OCI-LY1 (cell line): ENCODE measurements at regions not wholly inside any gene's neighbourhood (a gene's known extent, or its start where the extent isn't known, plus 50 kb on each side); places are given as distances from the start of the nearest gene placed in this dataset.

Source experiments
- EZH2 ChIP-seq: fragments of 200-600 bp; sonication (generic), shearing (Covaris generic); IDR thresholded peaks from 2 replicates; pipeline ENCODE4 v1.8.0; 2017; ENCODE audit warnings: borderline replicate concordance, mixed run types, mild to moderate bottlenecking, antibody characterized with exemption, low read length, moderate library complexity, mixed read lengths
- TF ChIP-seq, protein P1 (sequence below): fragments of 200-600 bp; sonication (generic), shearing (Covaris generic); IDR thresholded peaks from 2 replicates; pipeline ENCODE4 v1.5.1; 2017; ENCODE audit warnings: mild to moderate bottlenecking, antibody characterized with exemption, low read length, moderate library complexity, mixed read lengths

DNA sequence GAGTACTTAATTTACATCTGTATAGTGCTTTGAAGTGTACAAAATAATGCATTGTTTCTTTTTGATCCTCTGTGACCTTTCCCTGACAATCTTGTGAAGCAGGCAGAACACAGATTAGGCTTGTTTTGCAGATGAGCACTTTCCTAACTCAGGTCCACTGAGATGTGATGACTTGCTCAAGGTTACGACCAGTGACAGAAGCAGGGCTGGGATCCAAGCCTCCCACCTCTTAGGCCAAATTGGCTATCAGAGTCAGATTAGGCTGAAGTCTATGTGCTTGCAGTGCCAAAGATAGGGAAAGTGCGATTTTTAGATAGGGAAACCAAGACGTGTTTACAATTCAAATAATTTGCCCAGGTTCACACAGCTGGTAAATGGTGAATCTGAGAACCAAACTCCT is 147.3 kb downstream of the OMA1 start:
- TF ChIP-seq, protein P1, sequence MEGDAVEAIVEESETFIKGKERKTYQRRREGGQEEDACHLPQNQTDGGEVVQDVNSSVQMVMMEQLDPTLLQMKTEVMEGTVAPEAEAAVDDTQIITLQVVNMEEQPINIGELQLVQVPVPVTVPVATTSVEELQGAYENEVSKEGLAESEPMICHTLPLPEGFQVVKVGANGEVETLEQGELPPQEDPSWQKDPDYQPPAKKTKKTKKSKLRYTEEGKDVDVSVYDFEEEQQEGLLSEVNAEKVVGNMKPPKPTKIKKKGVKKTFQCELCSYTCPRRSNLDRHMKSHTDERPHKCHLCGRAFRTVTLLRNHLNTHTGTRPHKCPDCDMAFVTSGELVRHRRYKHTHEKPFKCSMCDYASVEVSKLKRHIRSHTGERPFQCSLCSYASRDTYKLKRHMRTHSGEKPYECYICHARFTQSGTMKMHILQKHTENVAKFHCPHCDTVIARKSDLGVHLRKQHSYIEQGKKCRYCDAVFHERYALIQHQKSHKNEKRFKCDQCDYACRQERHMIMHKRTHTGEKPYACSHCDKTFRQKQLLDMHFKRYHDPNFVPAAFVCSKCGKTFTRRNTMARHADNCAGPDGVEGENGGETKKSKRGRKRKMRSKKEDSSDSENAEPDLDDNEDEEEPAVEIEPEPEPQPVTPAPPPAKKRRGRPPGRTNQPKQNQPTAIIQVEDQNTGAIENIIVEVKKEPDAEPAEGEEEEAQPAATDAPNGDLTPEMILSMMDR, result no peak
- TF ChIP-seq EZH2, result no peak
